Astrocyte (in vitro differentiated cells and primary cell): ENCODE measurements at regions not wholly inside any gene's neighbourhood (a gene's known extent, or its start where the extent isn't known, plus 50 kb on each side); places are given as distances from the start of the nearest gene placed in this dataset.

ENCODE experiments used
- CTCF ChIP-seq: IDR thresholded peaks from 2 replicates; pipeline ENCODE4 v1.5.1; 2011; ENCODE audit warnings: low read depth, mild to moderate bottlenecking, inconsistent platforms, low read length, moderate library complexity; ENCODE audit not compliant: insufficient read depth
- EZH2 ChIP-seq: IDR thresholded peaks from 2 replicates; pipeline ENCODE4 v1.6.1; 2012; ENCODE audit warnings: mild to moderate bottlenecking, low read length, inconsistent platforms; ENCODE audit not compliant: insufficient read depth

GRCh38 chr2:22011048-22011447, 887.3 kb downstream of the TDRD15 start:
- no peak for TF ChIP-seq EZH2
- no peak for TF ChIP-seq CTCF
